Left renal pelvis (tissue), 4 donors: ENCODE measurements at regions not wholly inside any gene's neighbourhood (a gene's known extent, or its start where the extent isn't known, plus 50 kb on each side); places are given as distances from the start of the nearest gene placed in this dataset.
"Not testable (repeated sequence)": the region's sequence is repeated elsewhere in the genome, so short reads cannot be mapped to it uniquely, and the experiment has no call there.

Experiments used
- DNase-seq, 4 donors: peaks; one replicate each; pipeline ENCODE4 v3.0.0-alpha.2; 2013; ENCODE audit warnings: low read depth in 4 of 4, low spot score in 3 of 4

- DNase-seq: no peak
Measured at GRCh38 chr14:101616202-101616601, 54.9 kb downstream of the DIO3 start.

DNA sequence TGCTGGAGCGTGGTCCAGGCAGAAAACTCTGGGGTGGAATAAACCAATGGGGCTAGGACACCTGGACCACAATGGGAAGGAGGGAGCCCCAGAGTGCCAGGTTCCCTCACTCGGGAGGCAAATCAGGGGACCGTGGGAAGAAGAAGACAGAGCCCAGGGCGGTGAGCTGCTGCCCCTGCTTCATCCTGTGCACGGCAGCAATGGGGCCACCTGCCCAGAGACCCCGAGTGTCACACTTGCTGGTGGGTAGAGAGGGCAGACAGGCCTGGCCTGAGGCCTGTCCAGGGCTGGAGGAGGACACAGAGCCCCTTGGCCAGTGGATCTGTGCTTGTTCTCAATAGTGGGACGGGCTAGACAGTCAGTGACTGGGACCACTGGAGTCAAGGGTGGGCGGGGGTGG lies 58.2 kb downstream of the DIO3 start:
- DNase-seq: no peak

GRCh38 chr14:101620031-101620788 lies 58.9 kb downstream of the DIO3 start:
- DNase-seq: no peak

GRCh38 chr14:101620821-101621785 lies 59.8 kb downstream of the DIO3 start:
- DNase-seq: no peak

DNA sequence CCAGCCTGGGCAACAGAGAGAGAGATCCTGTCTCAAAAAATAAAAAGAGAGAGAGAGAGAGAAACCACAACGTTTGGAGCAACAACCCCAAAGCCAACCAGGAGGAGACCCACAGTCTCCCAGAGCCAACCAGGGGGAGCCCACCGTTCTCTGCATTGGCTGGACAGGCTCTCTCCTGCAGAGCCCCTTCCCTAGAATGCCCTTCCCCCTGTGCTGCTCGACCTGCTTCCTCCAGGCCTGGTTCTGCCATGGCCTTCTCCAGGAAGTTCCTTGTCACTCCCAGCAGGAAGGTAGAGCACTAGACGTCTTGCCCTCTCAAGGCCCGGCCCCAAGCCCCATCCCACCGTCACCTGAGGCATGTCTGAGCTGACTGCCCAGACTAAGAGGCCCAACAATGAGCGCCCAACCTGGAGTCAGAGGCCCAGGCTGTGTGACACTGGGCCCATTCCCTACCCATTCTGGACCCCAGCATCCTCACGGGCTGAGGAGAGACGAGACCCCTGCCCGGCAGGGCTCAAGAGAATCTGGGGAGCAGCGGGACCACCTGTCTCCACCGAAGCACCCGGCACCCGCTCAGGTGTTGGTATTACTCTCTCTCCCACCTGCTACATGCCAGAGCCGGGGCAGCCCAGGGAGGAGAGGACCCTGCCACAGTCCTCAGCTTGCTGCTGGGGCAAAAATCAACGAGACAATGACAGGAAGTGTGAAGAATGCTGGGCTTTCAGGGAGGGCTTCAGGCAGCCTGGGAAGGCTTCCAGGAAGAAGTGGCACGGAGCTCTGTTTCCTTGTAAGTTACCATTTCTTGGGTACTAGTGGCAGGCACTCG lies 61.2 kb downstream of the DIO3 start:
- DNase-seq: no peak

DNA sequence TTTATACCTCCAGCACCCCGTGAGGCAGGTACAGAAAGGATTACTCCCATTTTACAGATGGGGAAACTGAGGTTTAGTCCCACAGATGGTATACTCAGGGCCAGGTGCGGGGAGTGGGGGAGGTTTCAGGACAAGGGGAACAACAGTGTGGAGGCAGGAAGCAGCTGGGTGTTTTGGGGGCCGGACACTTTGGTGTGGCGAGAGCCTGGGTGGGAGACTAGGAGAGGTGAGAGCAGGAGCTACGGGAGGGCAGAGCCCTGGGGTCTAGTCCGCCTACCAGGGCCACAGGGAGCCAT lies 61.7 kb downstream of the DIO3 start:
- no peak for DNase-seq

GRCh38 chr14:101623685-101624444 lies 62.6 kb downstream of the DIO3 start:
- DNase-seq: no peak

GRCh38 chr14:101624536-101624935 lies 63.2 kb downstream of the DIO3 start:
- peak in 2 of 4 donors; percentile 7 to 19 for DNase-seq

GRCh38 chr14:101625336-101626097 lies 64.2 kb downstream of the DIO3 start:
- DNase-seq: no peak

- no peak for DNase-seq
Measured at GRCh38 chr14:101626331-101626730, 65.0 kb downstream of the DIO3 start.

DNA sequence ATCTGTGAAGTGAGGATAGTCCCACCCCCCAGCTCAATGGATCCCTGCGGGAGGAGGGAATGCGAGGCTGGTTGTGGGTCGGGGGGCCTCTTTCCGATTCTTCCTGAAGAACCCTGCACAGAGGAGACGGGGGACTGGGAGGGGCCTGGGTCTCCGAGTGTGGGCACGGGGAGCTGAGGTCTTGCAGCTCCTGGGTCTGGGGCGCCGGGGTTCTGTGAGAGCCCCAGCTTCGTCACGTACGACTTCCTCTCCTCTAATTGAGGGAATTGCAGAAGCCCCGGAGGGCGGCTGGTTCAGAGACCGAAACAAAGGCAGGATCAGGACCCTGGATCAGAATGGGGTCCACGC lies 66.6 kb downstream of the DIO3 start:
- DNase-seq: no peak

DNA sequence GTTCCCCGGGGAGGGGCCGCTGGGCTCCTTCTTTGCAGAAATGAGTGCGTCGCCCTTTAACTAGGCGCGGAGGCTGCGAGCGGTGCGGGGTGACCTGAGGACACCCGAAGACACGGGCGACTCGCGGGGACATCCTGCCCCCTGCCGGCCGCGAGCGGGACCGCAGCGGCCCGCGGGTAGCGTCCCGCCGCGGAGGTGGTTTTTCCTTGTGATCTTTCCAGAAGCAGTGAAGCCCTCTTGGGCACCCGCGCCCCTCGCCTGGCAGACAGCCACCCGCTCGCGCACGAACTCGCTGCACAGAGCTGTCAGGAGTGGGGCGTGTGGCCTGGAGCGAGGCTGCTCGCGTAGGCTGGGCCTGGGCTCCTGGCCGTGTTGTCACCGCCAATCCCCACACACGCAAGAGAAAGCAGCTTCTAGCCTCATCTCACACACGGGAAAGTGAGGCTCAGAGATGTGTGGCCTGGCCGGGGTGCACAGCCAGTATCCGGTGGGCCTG lies 67.2 kb downstream of the DIO3 start:
- DNase-seq: peak; percentile 24 to 29 (median 26)

- no peak for DNase-seq
Measured at GRCh38 chr14:101628975-101629374, 67.7 kb downstream of the DIO3 start.

GRCh38 chr14:101630056-101630965 lies 69.0 kb downstream of the DIO3 start:
- no peak for DNase-seq

DNA sequence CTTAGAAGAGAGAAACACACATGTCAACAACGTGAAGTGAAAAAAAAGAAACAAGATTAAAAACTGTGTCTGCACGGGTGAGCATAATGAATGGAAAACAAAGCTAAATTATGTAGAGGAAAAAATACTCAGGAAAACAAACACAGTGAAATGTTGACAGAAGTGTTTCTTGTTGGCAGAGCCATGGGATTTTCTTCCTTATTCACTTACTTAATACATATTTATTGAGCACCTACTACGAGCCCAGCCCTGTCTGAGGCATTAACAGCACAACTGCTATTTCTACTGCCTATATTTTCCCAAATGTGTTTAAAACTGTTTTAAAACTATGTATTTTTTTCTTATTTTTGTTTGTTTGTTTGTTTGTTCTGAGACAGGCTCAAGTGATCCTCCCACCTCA lies 69.9 kb downstream of the DIO3 start:
- no peak for DNase-seq

- not testable (repeated sequence) for DNase-seq
Measured at GRCh38 chr14:101631970-101632369, 70.7 kb downstream of the DIO3 start.

DNA sequence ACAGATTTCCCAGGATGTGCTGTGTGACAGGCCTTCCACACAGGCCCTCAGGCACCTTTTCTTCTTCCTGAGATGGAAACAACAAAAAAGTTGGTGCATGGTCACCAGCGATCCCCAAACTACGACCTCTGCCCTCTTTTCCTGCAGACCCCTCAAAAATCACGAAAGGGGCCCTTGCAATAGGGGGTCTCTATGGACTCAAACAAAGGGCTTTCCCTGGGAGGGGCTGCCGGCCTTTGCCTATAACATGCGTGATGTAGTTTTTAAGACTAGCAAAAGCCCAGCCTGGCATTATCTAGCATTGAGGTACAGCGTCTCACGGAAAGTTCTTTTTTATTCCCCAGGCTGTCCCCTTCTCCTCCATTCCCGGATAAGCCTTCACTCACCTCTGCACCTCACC lies 71.2 kb downstream of the DIO3 start:
- DNase-seq: no peak

DNA sequence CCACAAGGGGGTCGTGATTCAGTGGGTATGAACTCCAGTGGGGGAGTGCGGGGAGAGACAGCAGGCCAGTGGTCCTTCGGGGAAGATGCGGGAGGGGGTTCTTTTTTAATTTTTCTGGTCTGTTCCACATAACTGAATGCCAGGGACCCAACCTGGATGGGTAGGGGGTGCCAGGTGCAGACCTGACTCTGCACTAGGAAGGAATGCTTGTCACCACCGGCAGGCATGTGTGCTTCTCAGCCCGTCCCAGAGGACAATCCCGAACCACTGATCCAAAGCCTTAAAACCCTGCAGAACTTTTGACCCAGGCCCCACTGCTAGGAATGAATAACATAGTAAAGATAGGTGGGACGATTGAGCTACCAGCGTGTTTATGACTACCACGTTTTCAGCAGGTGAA lies 72.0 kb downstream of the DIO3 start:
- no peak for DNase-seq
